ENCODE measurements at regions not wholly inside any gene's neighbourhood (a gene's known extent, or its start where the extent isn't known, plus 50 kb on each side); places are given as distances from the start of the nearest gene placed in this dataset.

DNA sequence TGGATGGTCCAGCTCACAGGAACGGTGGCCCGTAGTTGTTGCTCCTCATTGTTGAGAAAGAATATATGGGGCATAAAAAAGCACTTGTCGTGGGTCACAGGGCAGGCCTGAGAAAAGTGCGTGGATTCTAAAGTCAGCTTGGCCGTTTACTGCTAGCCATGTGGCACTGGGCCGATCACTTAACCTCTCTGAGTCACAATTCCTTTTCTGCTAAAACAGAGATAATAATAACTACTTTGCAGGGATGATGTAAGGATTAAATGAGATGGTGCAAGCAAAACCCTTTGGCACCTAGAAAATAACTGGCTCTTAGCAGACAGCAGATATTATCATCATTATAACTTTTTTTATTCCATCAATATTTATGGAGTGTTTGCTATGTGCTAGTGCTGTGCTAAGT lies 579.7 kb downstream of the CCDC171 start:
- no peak overlapping the region for H3K27ac ChIP-seq
- H3K27me3 ChIP-seq: no peaks in the 10 kb centered on the region
- 79 to 91% (median 90%) methylated on average over 6 of the region's 6 CpGs for WGBS, 3 donors
- intact Hi-C loops (cut with DNase I): loop anchor here in 2 of 4 donors (10.0 kb wide), 1 partner anchor 258 kb away; no protein-coding TSS in a partner anchor
- H3K9me3 ChIP-seq: no peaks in the 10 kb centered on the region
- DNase-seq: no peak
- no peak overlapping the region for H3K4me3 ChIP-seq
- H3K4me1 ChIP-seq (ENCODE audit: insufficient read depth): no peaks in the 10 kb centered on the region
- H3K36me3 ChIP-seq: no peaks in the 10 kb centered on the region
- no peak for TF ChIP-seq EP300 (IDR thresholded peaks at IDR 0.05)
- TF ChIP-seq POLR2A (IDR thresholded peaks at IDR 0.05): no peak
- TF ChIP-seq, protein P1, sequence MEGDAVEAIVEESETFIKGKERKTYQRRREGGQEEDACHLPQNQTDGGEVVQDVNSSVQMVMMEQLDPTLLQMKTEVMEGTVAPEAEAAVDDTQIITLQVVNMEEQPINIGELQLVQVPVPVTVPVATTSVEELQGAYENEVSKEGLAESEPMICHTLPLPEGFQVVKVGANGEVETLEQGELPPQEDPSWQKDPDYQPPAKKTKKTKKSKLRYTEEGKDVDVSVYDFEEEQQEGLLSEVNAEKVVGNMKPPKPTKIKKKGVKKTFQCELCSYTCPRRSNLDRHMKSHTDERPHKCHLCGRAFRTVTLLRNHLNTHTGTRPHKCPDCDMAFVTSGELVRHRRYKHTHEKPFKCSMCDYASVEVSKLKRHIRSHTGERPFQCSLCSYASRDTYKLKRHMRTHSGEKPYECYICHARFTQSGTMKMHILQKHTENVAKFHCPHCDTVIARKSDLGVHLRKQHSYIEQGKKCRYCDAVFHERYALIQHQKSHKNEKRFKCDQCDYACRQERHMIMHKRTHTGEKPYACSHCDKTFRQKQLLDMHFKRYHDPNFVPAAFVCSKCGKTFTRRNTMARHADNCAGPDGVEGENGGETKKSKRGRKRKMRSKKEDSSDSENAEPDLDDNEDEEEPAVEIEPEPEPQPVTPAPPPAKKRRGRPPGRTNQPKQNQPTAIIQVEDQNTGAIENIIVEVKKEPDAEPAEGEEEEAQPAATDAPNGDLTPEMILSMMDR (IDR thresholded peaks at IDR 0.05): no peak

- DNase-seq: no peak
- Histone ChIP-seq H3K27ac (no peak overlapping the region), H3K4me3 (no peak overlapping the region), H3K4me1 (ENCODE audit: insufficient read depth) (no peaks in the 10 kb centered on the region), H3K36me3 (no peaks in the 10 kb centered on the region), H3K27me3 (no peaks in the 10 kb centered on the region), H3K9me3 (no peaks in the 10 kb centered on the region)
- intact Hi-C loops (cut with DNase I): loop anchor here in 2 of 4 donors (10.0 kb wide), 1 partner anchor 258 kb away; no protein-coding TSS in a partner anchor
- TF ChIP-seq EP300 (IDR thresholded peaks at IDR 0.05) (no peak), POLR2A (IDR thresholded peaks at IDR 0.05) (no peak)
- TF ChIP-seq, protein P1 (IDR thresholded peaks at IDR 0.05): no peak
Observed at GRCh38 chr9:16133032-16133431, 580.2 kb downstream of the CCDC171 start.

DNA sequence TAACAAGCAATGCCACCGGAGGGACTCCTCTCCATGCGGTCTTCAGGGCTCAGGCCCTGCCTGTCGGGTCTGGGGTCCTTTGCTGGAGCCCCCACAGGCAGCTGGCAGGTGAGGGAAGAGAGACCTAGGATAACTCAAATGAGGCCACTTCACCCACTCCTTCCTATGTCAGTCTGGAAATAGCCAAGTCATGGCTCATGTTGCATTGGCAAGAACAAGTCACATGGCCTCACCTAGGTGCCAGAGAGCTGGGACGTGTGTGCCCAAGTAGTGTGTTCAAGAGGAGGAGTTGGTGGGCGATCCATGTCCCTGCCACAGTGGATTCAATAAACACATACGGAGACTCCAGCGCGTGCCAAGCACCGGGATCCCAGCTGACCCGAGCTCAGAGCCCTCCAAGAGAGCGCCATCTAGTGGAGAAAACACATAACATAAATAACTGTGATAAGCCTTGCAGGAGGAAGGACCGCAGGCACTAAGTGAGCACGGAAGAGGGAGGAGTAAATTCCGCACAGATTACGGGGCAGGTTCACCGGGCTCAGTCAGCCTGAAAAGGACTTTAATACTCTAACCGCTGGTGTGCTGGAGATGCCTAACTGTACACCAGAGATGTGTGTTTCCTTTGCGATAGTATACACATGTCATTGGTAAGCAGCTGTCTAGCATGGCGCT lies 580.8 kb downstream of the CCDC171 start:
- H3K27me3 ChIP-seq: no peaks in the 10 kb centered on the region
- 53 to 66% (median 62%) methylated on average over 19 of the region's 19 CpGs for WGBS, 3 donors
- no peak overlapping the region for H3K27ac ChIP-seq
- H3K4me1 ChIP-seq (ENCODE audit: insufficient read depth): no peaks in the 10 kb centered on the region
- H3K9me3 ChIP-seq: no peaks in the 10 kb centered on the region
- no peak overlapping the region for H3K4me3 ChIP-seq
- intact Hi-C loops (cut with DNase I): loop anchor here in 2 of 4 donors (10.0 kb wide), 1 partner anchor 259 kb away; no protein-coding TSS in a partner anchor
- no peak for TF ChIP-seq EP300 (IDR thresholded peaks at IDR 0.05)
- TF ChIP-seq, protein P1 (IDR thresholded peaks at IDR 0.05): peak in 1 of 3 donors; percentile 22
- H3K36me3 ChIP-seq: no peaks in the 10 kb centered on the region
- DNase-seq: peak; percentile 29 to 68 (median 52)

DNA sequence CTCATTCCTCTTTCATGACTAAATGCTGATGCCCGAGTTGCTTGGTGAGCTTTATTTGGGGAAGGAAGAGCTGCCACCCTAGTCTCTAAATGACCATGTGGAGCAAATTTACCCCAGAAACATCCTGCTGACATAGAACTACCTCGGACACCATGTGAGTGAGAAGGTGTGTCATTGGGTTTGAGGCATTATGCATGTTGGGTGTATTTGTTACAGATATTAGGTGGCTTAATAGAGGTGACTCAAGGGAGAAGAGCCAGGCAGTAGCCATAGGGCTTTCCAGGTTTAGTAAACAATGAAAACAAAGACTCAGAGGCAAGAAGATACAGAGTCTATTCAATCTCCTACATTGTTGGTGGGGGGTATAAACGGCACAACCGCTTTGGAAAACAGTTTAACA lies 581.5 kb downstream of the CCDC171 start:
- 83 to 90% (median 87%) methylated on average over 4 of the region's 4 CpGs for WGBS, 3 donors
- intact Hi-C loops (cut with DNase I): loop anchor here in 2 of 4 donors (10.0 kb wide), 1 partner anchor 260 kb away; no protein-coding TSS in a partner anchor
- TF ChIP-seq EP300 (IDR thresholded peaks at IDR 0.05) (no peak), POLR2A (IDR thresholded peaks at IDR 0.05) (no peak)
- TF ChIP-seq, protein P1 (IDR thresholded peaks at IDR 0.05): no peak

More for the DNA sequence above, 581.5 kb downstream of the CCDC171 start:
- Histone ChIP-seq H3K27ac (no peak overlapping the region), H3K27me3 (no peaks in the 10 kb centered on the region), H3K36me3 (no peaks in the 10 kb centered on the region), H3K9me3 (no peaks in the 10 kb centered on the region), H3K4me3 (no peak overlapping the region), H3K4me1 (ENCODE audit: insufficient read depth) (no peaks in the 10 kb centered on the region)
- no peak for DNase-seq

All from ovary (tissue), 7 donors.